Superior temporal gyrus (tissue), 1 donor: ENCODE measurements at regions not wholly inside any gene's neighbourhood (a gene's known extent, or its start where the extent isn't known, plus 50 kb on each side); places are given as distances from the start of the nearest gene placed in this dataset.
"Not testable (repeated sequence)": the region's sequence is repeated elsewhere in the genome, so short reads cannot be mapped to it uniquely, and the experiment has no call there.

Experiments used
- DNase-seq: peaks from one replicate; pipeline ENCODE4 v3.0.0-alpha.2; 2016; ENCODE audit errors: extremely low spot score

DNA sequence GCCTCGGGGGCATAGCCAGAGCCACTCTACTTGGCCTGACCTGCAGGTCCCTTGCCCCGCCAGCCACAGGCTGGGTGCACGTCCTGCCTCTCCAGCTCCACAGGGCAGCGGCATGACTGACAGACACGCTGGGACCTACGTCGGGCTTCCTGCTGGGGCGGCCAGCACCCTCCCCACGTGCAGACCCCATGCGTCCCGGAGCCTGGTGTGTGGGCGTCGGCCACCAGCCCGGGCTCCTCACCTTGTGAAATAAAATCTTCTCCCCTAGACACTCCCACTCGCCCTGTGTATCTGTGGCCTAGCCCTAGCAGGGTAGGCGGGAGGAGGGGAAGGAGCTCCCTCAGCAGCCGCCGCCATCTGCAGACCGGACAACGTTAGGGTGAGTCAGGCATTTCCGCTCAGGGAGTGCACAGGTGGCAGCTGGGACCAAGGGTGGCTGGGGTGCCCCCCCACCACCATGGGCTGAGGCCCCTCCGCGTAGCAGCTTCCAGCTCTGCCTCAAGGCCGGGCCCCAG is 119.5 kb downstream of the IGLL1 start:
- DNase-seq = not testable (repeated sequence)

DNA sequence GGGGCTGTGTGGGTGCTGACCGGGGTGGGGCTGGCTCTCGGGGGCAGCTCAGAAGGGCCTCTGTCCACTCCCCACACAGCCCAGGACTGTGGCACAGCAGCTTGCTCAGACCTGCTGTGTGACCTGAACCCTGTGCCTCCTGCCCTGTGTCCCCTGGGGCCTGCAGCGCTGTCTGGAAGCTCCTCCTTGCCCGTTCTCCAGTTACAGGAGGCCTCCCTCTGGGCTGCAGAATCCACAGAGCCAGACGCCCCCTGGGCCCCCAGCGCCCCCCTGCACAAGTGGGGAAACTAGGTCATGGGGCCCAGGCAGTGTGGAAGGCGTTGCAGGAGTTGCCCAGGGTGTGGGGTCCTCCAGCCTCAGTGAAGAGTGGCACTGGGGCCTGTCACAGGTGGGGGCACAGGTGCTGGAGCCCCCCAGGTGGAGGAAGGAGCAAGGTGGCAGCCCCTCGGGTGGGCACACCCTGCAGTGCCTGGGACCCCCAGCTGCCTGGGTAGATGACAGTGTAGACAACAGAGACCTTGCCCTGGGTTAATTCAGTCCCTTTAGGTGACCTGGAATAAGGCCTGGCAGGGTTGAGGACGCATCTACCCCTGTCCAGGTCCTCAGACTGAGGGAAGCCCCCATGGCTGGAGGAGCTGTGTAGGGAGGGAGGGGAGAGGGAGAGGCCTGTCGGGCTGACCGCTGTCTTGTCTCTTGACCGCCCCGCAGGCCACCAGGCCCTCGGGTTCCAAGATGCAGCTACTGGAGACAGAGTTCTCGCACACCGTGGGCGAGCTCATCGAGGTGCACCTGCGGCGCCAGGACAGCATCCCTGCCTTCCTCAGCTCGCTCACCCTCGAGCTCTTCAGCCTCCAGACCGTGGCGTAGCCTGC is 120.2 kb downstream of the IGLL1 start:
- not testable (repeated sequence) for DNase-seq

DNA sequence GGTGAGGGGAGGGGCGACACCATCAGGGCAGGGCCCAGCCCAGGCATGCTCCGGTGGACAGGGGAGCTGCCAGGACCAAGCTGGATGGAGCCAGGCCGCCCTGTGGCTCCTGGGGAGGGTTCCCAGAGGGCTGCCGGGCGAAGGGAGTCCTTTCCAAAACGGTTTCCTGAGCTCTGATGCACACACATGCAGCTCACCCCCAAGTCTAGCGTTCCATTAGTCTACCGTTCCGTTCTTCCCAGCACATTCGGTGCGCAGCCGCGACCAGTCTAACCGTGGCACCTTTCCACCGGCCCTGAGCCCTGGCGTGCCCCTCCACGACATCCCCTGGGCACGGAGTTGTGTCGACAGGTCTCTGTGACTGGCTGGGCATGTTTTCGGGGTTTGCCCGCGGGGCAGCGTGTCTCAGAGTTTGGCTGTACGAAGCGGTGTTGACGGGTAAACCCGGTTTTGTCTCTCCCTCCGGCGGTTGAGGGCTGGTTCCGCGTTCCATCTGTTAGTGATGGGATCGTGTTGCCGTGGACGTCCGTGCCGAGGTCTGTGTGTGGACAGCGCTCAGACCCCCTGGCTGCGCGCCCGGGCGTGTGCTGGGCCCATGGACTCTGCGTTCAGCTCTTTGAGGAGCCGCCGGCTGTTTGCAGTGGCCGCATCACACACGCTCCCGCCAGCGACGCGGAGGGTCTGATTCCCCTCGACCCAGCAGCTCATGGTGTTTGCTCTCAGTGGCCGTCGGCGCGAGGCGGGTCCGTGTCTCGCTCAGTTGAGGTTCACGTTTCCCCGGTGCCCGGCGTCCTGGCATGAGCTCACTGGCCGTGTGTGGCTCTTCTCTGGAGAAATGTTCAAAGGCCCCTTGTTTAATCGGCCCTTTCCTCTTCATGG is 121.2 kb downstream of the IGLL1 start:
- no peak for DNase-seq

DNA sequence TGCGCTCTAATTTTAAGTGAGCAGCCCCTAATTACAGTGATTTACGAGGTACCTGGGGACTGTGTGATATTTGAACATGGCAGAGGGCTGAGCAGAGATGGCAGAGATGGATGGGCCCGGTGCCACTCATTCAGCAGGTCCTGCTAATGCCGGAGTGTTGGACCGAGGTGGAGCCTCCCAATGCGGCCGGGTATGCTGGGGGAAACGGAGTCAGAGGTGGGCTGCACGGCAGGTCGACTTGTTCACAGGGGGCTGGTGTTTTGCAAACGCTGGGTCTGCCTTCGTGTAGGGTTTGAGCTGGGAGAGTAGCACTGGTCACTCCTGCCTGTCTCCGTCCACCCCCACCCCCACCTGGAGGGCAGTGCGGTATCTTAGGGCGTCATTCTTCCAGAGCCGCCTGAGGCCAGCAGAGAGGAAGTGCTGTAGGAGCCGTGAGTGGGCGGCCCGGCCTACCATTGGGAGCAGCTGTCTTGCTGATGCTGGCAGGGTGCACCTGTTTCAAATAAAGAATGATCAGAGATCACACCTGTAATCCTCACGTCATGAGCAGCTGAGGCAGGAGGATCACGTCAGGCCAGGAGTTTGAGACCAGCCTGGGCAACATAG is 122.6 kb downstream of the IGLL1 start:
- DNase-seq = no peak

DNA sequence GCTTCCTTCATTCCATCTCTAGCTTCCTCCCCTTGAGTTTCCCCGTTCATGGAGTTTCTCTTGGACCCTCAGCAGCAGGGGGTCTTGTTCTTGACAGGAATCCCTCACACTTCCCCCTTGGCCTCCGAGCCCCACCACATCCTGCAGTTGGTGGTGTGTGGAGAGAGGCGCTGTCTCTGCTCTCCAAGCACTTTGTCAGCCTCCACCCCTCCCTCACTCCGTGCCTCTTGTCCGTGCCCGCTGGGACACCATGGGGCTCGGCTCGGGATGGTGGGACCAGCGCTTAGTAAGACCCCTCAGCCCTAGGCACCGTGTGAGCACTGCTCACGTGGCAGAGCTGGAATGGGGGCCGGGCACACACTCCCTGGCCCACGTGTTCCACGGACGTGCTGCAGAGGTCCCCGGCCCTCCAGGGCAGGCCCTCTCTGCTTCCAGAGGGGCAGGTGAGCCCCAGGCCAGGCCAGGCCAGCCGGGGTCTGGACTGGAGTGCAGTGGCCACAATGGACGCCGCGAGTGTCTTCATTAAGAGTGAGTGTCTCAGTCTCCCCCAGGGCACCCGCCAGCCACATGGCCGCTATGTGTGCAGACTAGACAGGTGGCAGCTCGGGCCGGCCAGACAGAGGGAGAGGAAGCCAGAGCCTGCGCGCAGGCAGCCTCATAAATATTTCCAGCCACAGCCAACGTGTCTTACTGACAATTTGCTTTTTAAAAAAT is 123.3 kb downstream of the IGLL1 start:
- not testable (repeated sequence) for DNase-seq

DNA sequence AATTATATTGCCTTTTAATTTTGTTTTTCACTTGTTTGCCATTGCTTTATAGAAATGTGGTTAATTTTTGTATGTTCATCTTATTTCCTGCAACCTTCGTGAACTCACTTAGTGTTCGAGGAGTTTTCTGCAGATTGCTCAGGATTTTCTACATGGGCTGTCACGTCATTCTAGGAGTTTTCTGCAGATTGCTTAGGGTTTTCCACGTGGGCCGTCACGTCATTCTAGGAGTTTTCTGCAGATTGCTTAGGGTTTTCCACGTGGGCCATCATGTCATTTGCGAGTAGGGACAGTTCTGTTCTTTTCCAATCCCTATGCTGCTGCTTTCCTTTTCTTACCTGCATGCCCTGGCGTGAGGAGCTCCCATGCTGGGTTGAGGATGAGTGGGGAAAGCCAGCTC is 125.7 kb downstream of the IGLL1 start:
- not testable (repeated sequence) for DNase-seq

DNA sequence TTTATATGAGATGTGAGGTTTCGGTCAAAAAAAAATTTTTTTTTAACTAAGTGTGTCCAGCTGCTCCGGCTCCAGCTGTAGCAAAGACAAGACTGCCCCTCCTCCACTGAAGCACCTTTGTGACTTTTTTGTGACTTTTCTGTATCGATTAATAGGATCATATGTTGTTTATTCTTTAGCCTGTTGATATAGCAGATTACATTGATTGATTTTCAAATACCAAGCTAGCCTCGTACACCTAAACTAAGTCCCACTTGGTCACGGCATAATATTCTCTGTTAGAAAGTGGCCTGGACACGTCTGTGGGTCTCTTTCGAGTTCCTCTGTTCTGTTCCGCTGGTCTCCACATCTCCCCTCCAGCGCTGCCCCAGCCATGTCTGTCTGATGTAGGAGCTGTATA is 126.8 kb downstream of the IGLL1 start:
- no peak for DNase-seq

DNA sequence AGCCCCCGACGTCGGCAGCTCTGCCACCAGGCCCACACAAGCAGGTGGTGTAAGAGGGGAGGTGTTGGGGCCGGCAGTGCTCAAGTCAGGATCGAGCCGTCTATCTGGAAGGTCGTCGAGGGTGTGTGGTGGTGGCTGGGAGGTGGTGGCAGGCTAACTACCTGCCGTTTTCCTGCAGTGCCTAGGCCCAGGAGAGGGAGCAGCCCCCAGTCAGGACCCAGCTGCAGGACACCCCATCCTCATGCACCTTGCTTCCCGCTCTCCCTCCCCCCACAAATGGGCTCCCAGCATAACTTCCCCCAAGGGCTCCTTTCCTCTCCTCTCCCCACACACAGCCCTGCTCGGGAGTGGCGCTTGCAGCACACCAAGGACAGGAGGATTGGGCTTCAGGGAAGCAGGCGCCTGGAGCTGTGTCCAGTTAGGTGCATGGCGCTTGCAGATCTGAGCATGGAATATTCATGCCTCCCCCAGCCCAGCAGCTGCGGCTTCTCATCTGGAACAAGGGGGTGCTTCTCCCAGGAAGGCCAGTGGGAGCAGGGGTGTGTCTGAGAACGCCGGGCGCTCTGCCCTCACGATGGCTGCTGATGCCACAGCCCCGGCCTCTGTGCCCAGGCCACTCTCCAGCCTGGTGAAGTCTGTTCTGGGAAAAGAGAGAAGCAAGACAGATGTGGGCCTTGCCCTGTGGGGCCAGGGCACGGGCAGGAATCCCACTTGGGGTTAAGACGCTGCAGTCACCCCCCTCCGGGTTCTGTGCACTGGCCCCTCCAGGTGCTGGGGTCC is 127.7 kb downstream of the IGLL1 start:
- DNase-seq = no peak

DNA sequence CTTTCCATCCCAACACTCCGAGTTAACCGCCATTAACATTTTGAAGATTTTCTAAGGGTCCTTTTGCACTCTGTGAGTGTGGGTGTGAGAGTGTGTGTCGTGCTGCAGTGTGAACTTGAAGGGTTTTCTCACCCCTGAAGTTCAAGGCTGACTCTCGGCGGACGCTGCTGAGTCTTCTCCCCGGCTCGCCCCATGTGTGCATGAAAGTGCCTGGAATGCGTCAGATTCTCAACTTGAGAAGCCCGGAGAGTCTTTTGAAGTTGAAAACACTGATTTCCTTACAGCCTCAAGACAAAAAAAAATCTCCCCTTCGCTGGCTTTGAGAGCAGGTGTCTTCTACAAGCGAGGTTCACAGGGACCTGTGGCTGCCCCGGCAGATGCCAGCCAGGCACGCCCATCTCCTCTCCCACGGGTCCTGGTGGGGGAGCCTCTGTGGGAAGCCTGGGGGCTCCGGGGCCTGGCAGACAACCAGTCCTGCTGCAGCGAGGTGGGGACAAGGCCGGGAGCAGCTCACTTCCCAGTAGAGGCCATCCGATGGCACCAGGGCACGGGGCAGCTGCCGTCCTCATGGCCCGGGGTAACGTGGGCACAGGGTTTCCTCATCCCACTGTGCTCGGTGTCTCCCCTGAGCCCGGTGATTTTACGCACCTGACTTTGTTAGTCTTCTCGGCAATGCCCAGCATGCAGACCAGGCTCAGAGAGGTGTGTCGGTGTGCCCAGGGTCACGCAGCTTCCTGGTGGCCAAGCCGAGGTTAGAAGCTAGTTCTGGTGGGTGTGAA is 128.4 kb downstream of the IGLL1 start:
- DNase-seq = not testable (repeated sequence)

DNA sequence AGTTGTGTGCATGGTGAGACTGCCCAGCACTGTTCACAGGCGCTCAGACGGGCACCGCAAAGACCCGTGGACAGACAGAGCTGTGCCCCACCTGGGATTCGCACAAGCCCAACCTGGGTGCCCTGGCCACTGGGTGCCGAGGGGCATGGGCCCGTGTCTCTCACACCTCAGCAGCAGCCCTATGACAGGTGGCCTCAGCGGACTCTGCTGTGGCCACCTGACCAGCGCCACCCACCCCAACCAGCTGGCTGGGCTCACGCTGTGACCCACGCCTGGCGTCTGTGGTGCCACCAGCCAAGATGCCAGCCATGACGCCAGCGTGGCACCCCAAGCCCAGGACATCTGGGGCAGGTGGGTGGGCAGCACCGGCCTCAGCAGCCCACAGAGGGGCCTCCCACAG is 129.3 kb downstream of the IGLL1 start:
- DNase-seq = not testable (repeated sequence)

DNA sequence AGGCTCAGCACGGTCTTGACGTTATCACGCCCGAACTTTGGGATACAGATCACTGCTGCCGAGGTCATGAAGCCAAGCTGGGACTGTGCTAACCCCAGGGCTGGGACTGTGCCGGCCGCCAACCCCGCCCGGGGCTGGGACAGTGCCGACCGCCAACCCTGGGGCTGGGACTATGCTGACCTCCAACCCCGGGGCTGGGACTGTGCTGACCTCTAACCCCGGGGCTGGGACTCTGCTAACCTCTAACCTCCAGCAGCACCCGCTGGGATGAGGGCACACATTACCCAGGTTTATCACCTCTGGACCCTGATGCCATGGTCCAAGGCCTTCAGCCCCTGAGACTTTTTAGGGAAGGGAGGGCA is 129.7 kb downstream of the IGLL1 start:
- DNase-seq = no peak

DNA sequence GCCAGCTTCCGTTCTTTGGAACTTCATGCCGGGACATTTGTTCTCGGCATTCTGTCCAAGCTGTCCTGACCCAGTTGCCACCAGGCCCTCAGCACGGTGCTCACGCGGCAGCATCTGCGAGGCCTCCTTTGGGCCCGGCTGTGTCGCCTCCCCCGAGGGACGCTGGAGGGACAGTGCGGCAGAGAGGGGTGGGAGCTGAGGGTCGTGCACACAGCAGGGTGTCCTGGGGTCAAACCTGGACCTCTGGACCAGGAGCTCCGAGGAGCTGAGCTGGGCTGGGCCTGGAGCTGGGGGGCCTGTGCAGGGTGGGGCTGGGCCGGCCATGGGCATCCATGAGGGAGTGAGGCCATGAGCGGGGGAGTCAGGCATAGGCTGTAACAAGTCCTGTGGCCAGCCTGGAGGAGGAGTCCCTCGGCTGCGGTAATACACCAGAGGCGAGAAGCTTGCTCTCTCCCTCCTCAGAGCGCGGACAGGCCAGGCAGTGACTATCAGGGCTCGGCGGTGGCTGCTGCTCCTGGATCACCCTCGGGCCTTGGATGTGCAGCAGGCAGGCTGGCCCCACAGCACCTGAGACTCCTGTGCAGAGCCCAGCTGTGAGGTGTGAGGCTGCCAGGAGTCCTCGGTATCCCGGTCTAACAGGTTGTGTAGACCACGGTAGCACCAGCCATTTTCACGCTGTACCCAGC is 130.2 kb downstream of the IGLL1 start:
- not testable (repeated sequence) for DNase-seq

DNA sequence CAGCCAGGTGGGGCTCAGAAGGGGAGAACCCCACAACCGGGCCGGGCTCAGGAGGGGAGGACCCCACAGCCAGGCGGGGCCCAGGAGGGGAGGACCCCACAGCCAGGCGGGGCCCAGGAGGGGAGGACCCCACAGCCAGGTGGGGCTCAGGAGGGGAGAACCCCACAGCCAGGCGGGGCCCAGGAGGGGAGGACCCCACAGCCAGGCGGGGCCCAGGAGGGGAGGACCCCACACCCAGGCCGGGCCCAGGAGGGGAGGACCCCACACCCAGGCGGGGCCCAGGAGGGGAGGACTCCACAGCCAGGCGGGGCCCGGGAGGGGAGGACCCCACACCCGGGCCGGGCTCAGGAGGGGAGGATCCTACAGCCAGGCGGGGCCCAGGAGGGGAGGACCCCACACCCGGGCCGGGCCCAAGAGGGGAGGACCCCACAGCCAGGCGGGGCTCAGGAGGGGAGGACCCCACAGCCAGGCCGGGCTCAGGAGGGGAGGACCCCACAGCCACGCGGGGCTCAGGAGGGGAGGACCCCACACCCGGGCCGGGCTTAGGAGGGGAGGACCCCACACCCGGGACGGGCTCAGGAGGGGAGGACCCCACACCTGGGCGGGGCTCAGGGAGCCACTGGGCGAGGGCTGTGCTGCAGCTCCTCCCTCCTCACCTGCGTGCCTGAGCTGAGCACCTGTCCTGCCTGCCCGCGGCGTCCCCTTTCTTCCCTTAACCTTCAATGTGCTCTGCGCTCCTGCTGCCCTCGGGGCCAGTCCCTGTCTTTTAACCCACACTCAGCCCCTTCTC is 131.4 kb downstream of the IGLL1 start:
- DNase-seq = not testable (repeated sequence)

DNA sequence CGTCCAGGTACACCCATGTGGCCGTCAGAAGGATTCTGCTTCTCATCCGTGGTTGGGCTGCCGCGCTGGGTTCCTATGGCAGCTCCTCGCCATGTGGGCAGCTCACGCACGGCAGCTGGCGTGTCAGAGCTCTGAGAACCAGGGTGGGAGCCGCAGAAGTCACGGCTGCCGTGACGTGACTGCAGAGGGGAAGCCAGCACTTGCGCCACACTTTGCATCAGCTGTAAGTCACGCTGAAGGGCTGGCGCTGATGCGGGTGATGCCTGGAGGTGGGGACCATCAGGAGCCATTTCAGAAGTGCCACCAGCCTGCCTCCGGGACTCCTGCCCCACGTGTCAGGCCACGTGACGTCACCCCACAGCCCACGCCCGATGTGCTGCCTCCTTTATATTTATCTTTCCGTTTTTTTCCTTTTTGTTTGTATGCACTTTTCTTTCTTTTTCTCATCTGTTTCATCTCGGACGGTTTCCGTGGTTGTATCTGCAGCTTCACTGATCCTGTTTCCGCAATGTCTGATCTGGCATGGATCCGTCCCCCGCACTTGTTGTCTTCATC is 133.2 kb downstream of the IGLL1 start:
- no peak for DNase-seq

DNA sequence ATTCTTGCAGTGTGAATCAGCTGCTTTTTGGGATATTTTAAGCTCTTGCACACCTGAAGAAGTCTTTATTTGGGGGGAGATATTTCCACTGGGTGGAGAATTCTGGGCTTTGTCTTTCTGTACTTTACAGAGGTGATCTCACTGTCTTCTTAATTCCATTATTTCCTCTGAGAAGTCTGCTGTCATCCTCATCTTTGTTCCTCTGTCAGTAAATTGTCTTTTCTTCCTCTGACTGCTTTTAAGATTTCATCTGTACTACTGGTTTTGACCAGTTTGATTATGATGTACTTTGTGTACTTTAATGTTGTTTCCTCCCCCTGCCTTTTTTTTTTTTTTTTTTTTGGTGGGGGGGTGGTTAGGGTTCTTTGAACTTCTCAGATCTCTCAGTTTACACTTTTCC is 133.9 kb downstream of the IGLL1 start:
- DNase-seq = not testable (repeated sequence)

DNA sequence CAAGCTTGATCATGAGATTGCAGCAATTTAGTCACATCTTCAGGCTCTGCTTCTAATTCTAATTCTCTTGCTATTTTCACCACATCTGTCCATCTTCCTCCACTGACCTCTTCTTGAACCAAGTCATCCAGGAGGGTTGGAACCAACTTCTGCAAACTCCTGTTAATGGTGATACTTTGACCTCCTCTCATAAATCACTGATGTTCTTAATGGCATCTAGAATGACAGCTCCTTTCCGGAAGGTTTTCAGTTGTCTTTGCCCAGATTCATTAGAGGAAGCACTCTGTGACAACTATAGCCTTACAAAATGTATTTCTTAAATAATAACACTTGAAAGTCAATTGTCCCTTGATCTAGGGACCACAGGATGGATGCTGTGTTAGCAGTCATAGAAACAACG is 136.2 kb downstream of the IGLL1 start:
- not testable (repeated sequence) for DNase-seq

DNA sequence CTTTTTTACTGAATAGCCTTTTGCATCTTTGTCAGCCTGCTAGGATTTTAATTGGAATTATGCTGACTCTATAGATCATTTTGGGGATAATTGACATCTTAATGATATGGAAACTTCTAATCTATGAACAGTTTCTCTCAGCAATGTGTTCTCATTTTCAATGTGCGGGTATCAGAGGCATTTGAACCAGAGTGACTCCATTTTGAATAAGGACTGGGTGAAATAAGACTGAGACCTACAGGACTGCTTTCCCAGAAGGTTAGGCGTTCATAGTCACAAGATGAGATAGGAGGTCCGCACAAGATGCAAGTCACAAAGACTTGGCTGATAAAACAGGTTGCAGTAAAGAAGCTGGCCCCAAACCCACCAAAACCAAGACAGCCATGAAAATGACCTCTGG is 140.5 kb downstream of the IGLL1 start:
- DNase-seq = not testable (repeated sequence)

DNA sequence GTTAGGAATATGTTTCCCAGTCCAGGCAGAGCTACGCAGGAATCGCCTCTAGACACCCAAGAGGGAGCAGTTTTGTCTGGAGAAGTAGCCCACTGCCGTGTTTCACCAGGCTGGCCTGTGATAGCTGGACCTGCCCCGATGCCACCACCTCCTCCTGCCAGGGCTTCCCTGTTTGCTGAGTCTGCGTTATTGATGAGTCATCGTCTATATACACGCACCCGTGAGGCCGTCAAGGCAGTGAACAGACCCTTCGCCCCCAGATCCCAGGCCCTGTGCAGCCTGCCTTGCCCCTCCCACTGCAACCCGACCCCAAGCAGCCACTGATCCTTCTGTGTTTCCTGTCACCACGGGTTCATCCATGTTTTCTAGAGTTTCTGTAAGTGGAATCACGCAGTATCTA is 141.9 kb downstream of the IGLL1 start:
- DNase-seq = no peak
